SK-N-SH treated with all-trans-retinoic acid at 6 μM for 48 hours (cell line): ENCODE measurements at regions not wholly inside any gene's neighbourhood (a gene's known extent, or its start where the extent isn't known, plus 50 kb on each side); places are given as distances from the start of the nearest gene placed in this dataset.

Experiments used
- ATAC-seq: fragments of 200-7000 bp; cut with Tn5 transposase; 3 replicates; pipeline ENCODE4 v1.9.1; 2020; ENCODE audit warnings: mild to moderate bottlenecking, moderate library complexity
- ARNTL ChIP-seq: fragments of 450-650 bp; formaldehyde crosslinking; IDR thresholded peaks from 2 replicates; pipeline ENCODE4 v1.5.0; 2020; ENCODE audit warnings: low read depth, mild to moderate bottlenecking, moderate library complexity, borderline replicate concordance
- BACH2 ChIP-seq: fragments of 250-450 bp; sonication (Bioruptor Pico); IDR thresholded peaks from 2 replicates; pipeline ENCODE4 v1.9.0; 2021; ENCODE audit warnings: mild to moderate bottlenecking, borderline replicate concordance
- CREB5 ChIP-seq: fragments of 250-450 bp; sonication (Bioruptor Pico); IDR thresholded peaks from 2 replicates; pipeline ENCODE4 v1.5.1; 2020; ENCODE audit warnings: low read depth, mild to moderate bottlenecking, moderate library complexity
- ESRRG ChIP-seq: fragments of 250-450 bp; sonication (Bioruptor Pico); IDR thresholded peaks from 2 replicates; pipeline ENCODE4 v1.6.1; 2021; ENCODE audit warnings: mild to moderate bottlenecking
- GLIS3 ChIP-seq: fragments of 250-450 bp; sonication (Bioruptor Pico); IDR thresholded peaks from 2 replicates; pipeline ENCODE4 v1.5.0; 2020; ENCODE audit warnings: mild to moderate bottlenecking, moderate library complexity
- ISL1 ChIP-seq: fragments of 250-450 bp; sonication (Bioruptor Pico); IDR thresholded peaks from 2 replicates; pipeline ENCODE4 v2.1.2; 2022; ENCODE audit warnings: mild to moderate bottlenecking, moderate library complexity
- OSR1 ChIP-seq: fragments of 250-450 bp; sonication (Bioruptor Pico); IDR thresholded peaks from 2 replicates; pipeline ENCODE4 v1.8.0; 2022; ENCODE audit warnings: moderate library complexity, mild to moderate bottlenecking, inconsistent platforms
- PATZ1 ChIP-seq: fragments of 250-450 bp; sonication (Bioruptor Pico); IDR thresholded peaks from 2 replicates; pipeline ENCODE4 v1.8.0; 2020; ENCODE audit warnings: mild to moderate bottlenecking, moderate library complexity, borderline replicate concordance
- POU6F1 ChIP-seq: fragments of 250-450 bp; sonication (Bioruptor Pico); IDR thresholded peaks from 2 replicates; pipeline ENCODE4 v1.8.0; 2021; ENCODE audit warnings: low read depth, mild to moderate bottlenecking, moderate library complexity, borderline replicate concordance
- PPARA ChIP-seq: fragments of 250-450 bp; sonication (Bioruptor Pico); IDR thresholded peaks from 2 replicates; pipeline ENCODE4 v1.5.0; 2020; ENCODE audit warnings: mild to moderate bottlenecking, borderline replicate concordance
- SNAI2 ChIP-seq: fragments of 250-450 bp; sonication (Bioruptor Pico); IDR thresholded peaks from 2 replicates; pipeline ENCODE4 v1.5.0; 2020; ENCODE audit warnings: mild to moderate bottlenecking, moderate library complexity
- TSHZ2 ChIP-seq: fragments of 250-450 bp; sonication (Bioruptor Pico); IDR thresholded peaks from 2 replicates; pipeline ENCODE4 v1.5.0; 2020; ENCODE audit warnings: mild to moderate bottlenecking, moderate library complexity
- ZC3H10 ChIP-seq: fragments of 250-450 bp; sonication (Bioruptor Pico); IDR thresholded peaks from 2 replicates; pipeline ENCODE4 v1.5.1; 2021; ENCODE audit warnings: mild to moderate bottlenecking, moderate library complexity
- ZFP3 ChIP-seq: fragments of 250-450 bp; sonication (Bioruptor Pico); IDR thresholded peaks from 2 replicates; pipeline ENCODE4 v1.5.0; 2020; ENCODE audit warnings: mild to moderate bottlenecking, moderate library complexity
- ZFP30 ChIP-seq: fragments of 450-650 bp; formaldehyde crosslinking; IDR thresholded peaks from 2 replicates; pipeline ENCODE4 v1.5.0; 2022; ENCODE audit warnings: mild to moderate bottlenecking, moderate library complexity
- ZNF565 ChIP-seq: fragments of 450-650 bp; formaldehyde crosslinking; conservative IDR thresholded peaks from 2 replicates; pipeline ENCODE4 v1.5.0; 2020; ENCODE audit warnings: low read depth, mild to moderate bottlenecking, moderate library complexity
- ZNF70 ChIP-seq: fragments of 450-650 bp; formaldehyde crosslinking; IDR thresholded peaks from 2 replicates; pipeline ENCODE4 v1.5.0; 2020; ENCODE audit warnings: mild to moderate bottlenecking, moderate library complexity
- ZNF8 ChIP-seq: fragments of 450-650 bp; formaldehyde crosslinking; IDR thresholded peaks from 2 replicates; pipeline ENCODE4 v1.5.0; 2020; ENCODE audit warnings: mild to moderate bottlenecking, moderate library complexity

- no peak for TF ChIP-seq ISL1 (CRISPR knock-in tag)
- peak; percentile 20; the same call in 1 of the 3 replicates for ATAC-seq
These were observed 87.0 kb downstream of the SPP2 start for GRCh38 chr2:234137400-234138014.

GRCh38 chr2:234136461-234136860, 86.0 kb downstream of the SPP2 start:
- TF ChIP-seq ESRRG (CRISPR knock-in tag) = no peak
- no peak for TF ChIP-seq BACH2
- no peak for TF ChIP-seq ISL1 (CRISPR knock-in tag)
- no peak for TF ChIP-seq ZNF8 (CRISPR knock-in tag)
- TF ChIP-seq ZFP30 (CRISPR knock-in tag) = no peak
- no peak for TF ChIP-seq ARNTL (CRISPR knock-in tag)
- no peak for ATAC-seq

- ATAC-seq = peak; percentile 95
These were observed 85.3 kb downstream of the SPP2 start for GRCh38 chr2:234135750-234136221.

GRCh38 chr2:234134496-234134895, 84.0 kb downstream of the SPP2 start:
- no peak for ATAC-seq
- TF ChIP-seq ZNF70 (CRISPR knock-in tag) = no peak
- TF ChIP-seq TSHZ2 (CRISPR knock-in tag) = no peak
- no peak for TF ChIP-seq PATZ1 (CRISPR knock-in tag)
- TF ChIP-seq CREB5 (CRISPR knock-in tag) = no peak
- no peak for TF ChIP-seq PPARA (CRISPR knock-in tag)
- TF ChIP-seq BACH2 = no peak
- no peak for TF ChIP-seq ZC3H10 (CRISPR knock-in tag)
- TF ChIP-seq ISL1 (CRISPR knock-in tag) = no peak
- TF ChIP-seq OSR1 (CRISPR knock-in tag) = no peak
- no peak for TF ChIP-seq ZNF565 (CRISPR knock-in tag)
- no peak for TF ChIP-seq GLIS3
- TF ChIP-seq ZFP30 (CRISPR knock-in tag) = no peak
- TF ChIP-seq POU6F1 (CRISPR knock-in tag) = no peak
- no peak for TF ChIP-seq SNAI2 (CRISPR knock-in tag)
- no peak for TF ChIP-seq ESRRG (CRISPR knock-in tag)
- TF ChIP-seq ZFP3 = no peak
- no peak for TF ChIP-seq ZNF8 (CRISPR knock-in tag)

More at GRCh38 chr2:234135750-234136221, 85.3 kb downstream of the SPP2 start:
- no peak for TF ChIP-seq PATZ1 (CRISPR knock-in tag)
